Mesothelial cell of epicardium (in vitro differentiated cells): ENCODE measurements at regions not wholly inside any gene's neighbourhood (a gene's known extent, or its start where the extent isn't known, plus 50 kb on each side); places are given as distances from the start of the nearest gene placed in this dataset.

Experiments
- DNase-seq, 2 experiments: peaks; one replicate each; pipeline ENCODE4 v3.0.0; 2021; ENCODE audit warnings: low spot score in 2 of 2; ENCODE audit not compliant: unreplicated experiment in 2 of 2
- H3K27ac Mint-ChIP-seq: 2 replicates; pipeline ENCODE4 v1.8.0; 2021; ENCODE audit warnings: mixed read lengths
- H3K27me3 Mint-ChIP-seq: 2 replicates; pipeline ENCODE4 v1.8.0; 2021; ENCODE audit warnings: low read depth, mixed read lengths
- H3K36me3 Mint-ChIP-seq: 2 replicates; pipeline ENCODE4 v1.8.0; 2021; ENCODE audit warnings: mixed read lengths
- H3K4me1 Mint-ChIP-seq: 2 replicates; pipeline ENCODE4 v1.8.0; 2021; ENCODE audit warnings: mixed read lengths
- H3K4me3 Mint-ChIP-seq: 2 replicates; pipeline ENCODE4 v1.8.0; 2021; ENCODE audit warnings: mild to moderate bottlenecking, moderate library complexity, mixed read lengths
- H3K9me3 Mint-ChIP-seq: 2 replicates; pipeline ENCODE4 v1.8.0; 2021; ENCODE audit warnings: mixed read lengths
- TF ChIP-seq, protein P1 (sequence below): fragments of 200-600 bp; sonication (generic); IDR thresholded peaks from one replicate; pipeline ENCODE4 v1.5.0; 2021; ENCODE audit warnings: antibody characterized with exemption; ENCODE audit not compliant: unreplicated experiment

DNA sequence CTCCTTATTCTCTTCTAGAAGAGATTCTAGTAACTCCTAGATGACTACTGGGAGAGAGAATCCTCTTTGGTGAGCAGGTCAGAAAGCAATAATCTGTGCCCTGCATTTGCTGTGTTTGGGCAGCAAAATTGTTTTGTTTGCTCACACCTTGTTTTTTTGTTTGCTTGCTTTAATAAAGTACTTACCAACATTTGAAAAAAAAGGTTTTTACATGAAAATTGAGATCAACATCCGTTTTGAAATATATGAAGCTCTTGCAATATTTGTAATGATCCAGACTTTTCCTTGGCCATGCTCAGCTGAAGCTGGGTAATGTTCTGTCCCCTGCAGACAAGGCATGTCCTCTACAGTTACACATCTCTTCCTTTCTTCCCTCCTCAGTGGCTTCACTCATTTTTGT is 62.2 kb downstream of the DIPK2A start:
- TF ChIP-seq, protein P1, sequence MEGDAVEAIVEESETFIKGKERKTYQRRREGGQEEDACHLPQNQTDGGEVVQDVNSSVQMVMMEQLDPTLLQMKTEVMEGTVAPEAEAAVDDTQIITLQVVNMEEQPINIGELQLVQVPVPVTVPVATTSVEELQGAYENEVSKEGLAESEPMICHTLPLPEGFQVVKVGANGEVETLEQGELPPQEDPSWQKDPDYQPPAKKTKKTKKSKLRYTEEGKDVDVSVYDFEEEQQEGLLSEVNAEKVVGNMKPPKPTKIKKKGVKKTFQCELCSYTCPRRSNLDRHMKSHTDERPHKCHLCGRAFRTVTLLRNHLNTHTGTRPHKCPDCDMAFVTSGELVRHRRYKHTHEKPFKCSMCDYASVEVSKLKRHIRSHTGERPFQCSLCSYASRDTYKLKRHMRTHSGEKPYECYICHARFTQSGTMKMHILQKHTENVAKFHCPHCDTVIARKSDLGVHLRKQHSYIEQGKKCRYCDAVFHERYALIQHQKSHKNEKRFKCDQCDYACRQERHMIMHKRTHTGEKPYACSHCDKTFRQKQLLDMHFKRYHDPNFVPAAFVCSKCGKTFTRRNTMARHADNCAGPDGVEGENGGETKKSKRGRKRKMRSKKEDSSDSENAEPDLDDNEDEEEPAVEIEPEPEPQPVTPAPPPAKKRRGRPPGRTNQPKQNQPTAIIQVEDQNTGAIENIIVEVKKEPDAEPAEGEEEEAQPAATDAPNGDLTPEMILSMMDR: no peak
- H3K9me3 Mint-ChIP-seq: no peaks in the 10 kb centered on the region
- no peaks in the 10 kb centered on the region for H3K36me3 Mint-ChIP-seq
- H3K4me1 Mint-ChIP-seq: peaks cover 8% of the 10 kb centered on the region
- H3K27ac Mint-ChIP-seq: no peak overlapping the region
- H3K4me3 Mint-ChIP-seq: no peak overlapping the region
- DNase-seq: no peak
- no peaks in the 10 kb centered on the region for H3K27me3 Mint-ChIP-seq

DNA sequence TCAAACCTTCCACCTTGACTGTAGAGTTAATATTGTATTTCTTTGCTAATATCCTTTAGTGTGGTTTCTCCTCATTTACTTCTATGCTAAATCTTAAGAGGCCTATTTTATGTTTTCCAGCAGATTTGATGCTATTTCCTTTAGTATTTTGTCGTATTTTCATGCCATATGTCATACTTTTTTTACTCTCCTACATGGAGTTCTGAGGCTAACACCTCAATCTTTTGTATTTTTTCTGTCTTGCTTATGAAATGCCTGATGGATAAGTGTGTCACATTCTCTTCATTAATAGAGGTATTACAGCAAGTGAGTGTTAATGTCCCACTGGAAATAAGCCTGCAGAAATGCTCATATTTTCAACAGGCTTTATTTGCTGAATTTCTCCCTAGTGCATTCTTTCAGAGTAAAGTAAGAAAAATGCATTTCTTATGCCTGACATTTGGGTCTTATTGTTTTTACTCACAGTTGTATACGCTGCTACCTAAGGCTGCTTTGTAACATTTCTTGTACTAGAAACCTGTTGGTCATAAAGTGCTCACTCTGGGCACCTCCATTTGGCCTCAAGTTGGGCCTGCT is 63.2 kb downstream of the DIPK2A start:
- no peak overlapping the region for H3K4me3 Mint-ChIP-seq
- TF ChIP-seq, protein P1: no peak
- H3K36me3 Mint-ChIP-seq: no peaks in the 10 kb centered on the region
- DNase-seq: no peak
- no peaks in the 10 kb centered on the region for H3K27me3 Mint-ChIP-seq
- H3K27ac Mint-ChIP-seq: no peak overlapping the region
- H3K9me3 Mint-ChIP-seq: no peaks in the 10 kb centered on the region
- peaks cover 8% of the 10 kb centered on the region for H3K4me1 Mint-ChIP-seq

DNA sequence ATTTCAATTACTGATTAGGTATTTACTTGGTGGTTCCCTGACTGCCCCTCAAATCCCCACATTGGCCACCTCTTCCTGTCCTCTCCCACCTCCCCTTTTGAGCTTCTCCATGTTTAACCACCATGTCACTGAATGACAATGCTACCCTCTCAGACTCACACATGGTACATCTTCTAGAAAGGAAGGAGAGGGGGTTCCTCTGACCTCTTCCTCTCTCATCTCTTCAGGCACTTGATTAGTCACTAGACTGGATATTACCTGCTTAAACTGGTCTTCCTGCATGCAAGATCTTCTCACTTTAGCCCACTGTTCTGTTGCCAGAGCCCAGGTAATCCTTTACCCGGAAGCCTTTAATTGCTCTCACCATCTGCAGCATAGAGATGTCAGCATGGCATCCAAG is 64.9 kb downstream of the DIPK2A start:
- Mint-ChIP-seq H3K4me3 (no peak overlapping the region), H3K4me1 (peaks cover 8% of the 10 kb centered on the region), H3K27me3 (no peaks in the 10 kb centered on the region), H3K36me3 (no peaks in the 10 kb centered on the region), H3K27ac (no peak overlapping the region), H3K9me3 (no peaks in the 10 kb centered on the region)
- no peak for DNase-seq
- TF ChIP-seq, protein P1: no peak

DNA sequence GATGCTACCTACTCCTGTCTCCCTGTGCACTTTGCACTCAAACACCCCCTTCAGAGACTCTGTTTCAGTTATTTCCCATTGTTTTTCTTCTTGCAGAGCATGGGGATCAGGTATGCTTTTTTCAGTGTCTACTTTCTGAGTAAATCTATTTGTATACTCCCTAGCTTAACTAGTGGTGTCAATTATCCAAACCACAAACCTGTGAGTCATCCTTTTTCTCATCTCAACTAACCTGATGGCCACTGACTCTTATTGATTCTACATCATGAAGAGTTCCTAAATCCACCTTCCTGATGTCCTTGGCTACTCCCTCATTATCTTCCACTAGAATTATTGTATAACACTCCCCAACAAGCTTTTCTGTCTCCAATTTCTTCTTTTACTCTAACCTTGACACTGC is 68.0 kb downstream of the DIPK2A start:
- Mint-ChIP-seq H3K36me3 (no peaks in the 10 kb centered on the region), H3K4me3 (no peak overlapping the region), H3K9me3 (no peaks in the 10 kb centered on the region), H3K4me1 (no peaks in the 10 kb centered on the region), H3K27me3 (no peaks in the 10 kb centered on the region), H3K27ac (no peak overlapping the region)
- TF ChIP-seq, protein P1: no peak
- DNase-seq: no peak

DNA sequence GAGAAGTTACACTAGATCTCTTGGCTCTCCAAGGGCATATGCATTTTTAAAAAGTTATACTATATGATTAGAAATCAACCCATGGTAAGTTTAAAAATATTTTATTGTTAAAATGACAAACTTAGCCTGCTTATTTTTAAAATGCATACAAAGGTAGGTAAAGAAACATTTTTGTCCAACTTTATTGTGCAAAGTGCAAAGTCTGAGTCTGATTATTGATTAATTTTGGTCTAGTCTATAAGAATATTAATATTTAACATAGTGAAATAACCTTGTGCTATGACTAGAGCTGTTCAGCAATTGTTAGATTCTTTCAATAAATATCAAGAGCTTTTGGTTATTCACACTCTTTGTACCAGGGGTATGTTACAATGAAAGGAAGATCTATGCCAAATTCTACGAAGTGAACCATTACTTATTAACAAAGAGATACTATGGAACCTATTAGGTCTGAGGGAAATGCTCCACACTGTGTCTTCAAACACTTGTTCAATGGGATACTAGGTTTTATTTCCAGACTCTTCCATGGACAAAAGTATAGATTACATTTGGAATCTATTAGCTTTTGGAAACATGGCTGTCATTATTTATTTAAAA is 70.4 kb downstream of the DIPK2A start:
- Mint-ChIP-seq H3K27ac (no peak overlapping the region), H3K27me3 (no peaks in the 10 kb centered on the region), H3K4me3 (no peak overlapping the region), H3K9me3 (no peaks in the 10 kb centered on the region), H3K4me1 (no peaks in the 10 kb centered on the region), H3K36me3 (no peaks in the 10 kb centered on the region)
- DNase-seq: no peak
- TF ChIP-seq, protein P1: no peak
